Dermis blood vessel endothelial cell (primary cell): ENCODE measurements at regions not wholly inside any gene's neighbourhood (a gene's known extent, or its start where the extent isn't known, plus 50 kb on each side); places are given as distances from the start of the nearest gene placed in this dataset.
"Not testable (repeated sequence)": the region's sequence is repeated elsewhere in the genome, so short reads cannot be mapped to it uniquely, and the experiment has no call there.

ENCODE experiments used
- DNase-seq: peaks from one replicate; pipeline ENCODE4 v3.0.0; 2010

DNA sequence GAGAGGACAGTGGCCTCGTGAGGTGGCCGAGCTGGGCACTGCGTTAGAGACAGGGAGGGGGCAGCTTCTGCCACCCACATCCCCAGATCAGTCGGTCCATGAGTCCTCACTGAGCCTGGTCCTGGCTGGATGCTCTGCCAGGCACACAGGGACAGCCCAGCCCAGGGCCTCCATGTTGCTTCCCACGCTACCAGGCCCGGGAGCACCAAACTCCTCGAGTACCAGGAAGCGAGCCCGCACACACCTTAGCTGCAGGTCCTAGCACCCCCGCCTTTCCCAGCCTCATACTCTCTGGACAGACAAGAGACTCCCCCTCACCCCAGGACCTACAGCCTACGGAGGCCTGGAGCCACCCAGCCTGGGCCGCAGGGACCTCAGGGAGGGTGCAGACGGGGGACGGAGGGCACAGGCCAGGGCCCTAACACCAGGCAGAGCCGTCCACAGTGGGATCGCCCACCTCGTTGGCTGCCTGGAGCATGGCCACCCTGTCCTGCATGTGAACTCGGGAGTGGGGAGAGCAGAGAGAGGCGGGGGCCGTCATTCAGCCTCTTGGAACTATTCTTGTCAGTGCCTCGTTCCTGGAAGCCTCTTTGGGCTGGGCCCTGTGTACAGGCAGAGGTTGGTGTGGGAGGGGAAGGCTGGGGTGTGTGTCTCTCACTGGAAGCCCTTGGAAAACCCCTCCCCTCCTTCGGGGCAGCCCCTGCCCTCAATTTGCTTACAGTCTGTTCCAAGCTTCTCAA is 90.9 kb upstream of the RUNX3 start:
- no peak for DNase-seq

- no peak for DNase-seq
Measured at GRCh38 chr1:25020173-25020845, 90.2 kb upstream of the RUNX3 start.

- DNase-seq, result no peak
Measured at GRCh38 chr1:25019337-25020172, 89.5 kb upstream of the RUNX3 start.

GRCh38 chr1:25018943-25019336 is 88.9 kb upstream of the RUNX3 start:
- no peak for DNase-seq

DNA sequence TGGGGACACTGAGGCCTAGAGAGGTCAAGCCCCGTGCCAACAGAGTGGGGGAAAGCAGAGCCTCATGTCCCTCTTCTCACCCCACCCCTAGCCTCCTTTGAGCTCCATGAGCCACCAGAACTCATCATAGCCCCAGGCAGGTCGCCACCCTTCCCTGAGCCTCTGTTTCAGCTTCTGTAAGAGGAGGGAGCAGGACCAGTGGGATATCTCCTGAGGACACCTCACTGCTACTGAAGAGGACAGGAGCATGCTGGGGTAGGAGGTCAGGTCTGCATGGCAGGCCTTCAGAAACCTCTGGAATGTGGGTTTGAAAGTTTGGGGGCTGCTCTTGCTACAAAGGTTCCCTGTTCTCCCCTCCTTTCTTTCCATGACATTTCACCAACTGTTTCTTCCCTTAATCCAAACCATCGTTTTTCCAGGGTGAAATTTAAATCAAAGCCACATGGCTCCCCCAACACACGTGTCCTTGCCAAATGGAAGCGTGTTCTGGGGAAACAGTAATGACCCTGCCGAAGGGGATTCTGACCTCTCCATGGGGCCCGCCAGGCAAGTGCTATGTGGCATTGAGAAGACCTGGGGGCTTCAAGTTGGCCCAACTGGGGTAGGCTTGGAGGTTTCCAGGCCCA is 88.1 kb upstream of the RUNX3 start:
- no peak for DNase-seq

GRCh38 chr1:25017436-25018109 is 87.5 kb upstream of the RUNX3 start:
- DNase-seq, result peak; percentile 19

DNA sequence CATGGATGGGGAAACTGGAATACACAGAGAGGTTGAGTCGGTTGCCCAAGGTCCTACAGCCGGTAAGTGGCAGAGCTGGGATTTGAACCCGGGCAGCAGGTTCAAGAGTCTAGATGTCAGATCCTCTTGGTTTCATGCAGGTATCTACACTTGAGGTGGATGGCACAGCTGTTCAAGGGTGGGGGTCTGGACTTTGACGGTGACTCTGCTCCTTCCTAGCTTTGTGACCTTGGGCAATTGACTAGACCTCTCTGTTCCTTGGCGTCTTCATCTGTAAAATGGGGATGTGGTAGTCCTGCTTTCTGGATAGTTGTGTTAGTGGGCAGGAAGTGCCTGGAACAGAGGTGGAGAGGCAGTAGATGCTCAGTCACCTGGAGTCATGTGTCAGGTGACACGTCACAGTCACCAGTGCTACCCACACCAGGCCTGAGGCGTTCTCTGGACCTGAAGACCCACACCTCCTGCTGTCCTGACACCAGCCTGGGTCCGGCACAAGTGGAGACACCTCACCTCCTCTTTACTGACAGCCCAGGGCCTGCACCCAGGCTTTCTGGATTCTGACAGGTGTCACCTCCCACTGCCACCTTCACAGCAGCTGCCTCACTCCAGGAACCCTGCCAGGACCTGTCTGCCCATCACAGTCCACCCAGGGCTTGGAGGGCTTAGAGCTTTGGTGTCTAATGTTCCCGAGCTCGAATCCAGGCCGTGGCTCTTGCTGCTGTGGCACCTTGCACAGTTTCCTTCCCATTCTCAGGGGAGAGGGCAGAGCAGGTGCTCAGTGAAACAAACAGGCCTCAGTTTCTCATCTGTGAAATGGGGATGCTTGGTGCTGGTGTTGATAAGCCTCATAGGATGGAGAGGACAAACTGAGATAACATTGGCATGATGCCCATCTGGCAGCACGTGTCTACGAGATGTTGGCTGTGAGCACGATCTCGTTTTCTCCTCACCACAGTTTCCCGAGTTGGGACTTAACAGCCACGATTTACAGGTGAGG is 83.2 kb upstream of the RUNX3 start:
- no peak for DNase-seq

- DNase-seq, result no peak
Measured at GRCh38 chr1:25011943-25012638, 82.0 kb upstream of the RUNX3 start.

DNA sequence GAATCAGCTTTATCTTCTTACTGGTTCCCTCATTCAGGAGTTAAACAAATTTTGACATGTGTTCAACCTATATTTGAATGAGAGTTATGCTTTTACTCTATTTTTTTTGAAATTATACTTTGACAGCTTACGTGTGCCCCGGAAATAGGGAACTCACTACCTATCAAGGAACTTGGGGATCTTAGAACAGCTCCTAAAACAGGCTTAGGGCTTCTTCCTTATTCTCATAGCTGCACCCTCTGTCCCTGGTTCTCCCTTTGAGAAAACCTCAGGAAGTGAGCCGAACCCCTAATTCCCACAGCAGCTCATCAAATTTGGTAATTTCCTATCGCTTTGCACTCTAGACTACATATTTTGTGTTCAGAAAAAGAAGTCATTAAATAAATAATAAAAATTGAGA is 81.2 kb upstream of the RUNX3 start:
- DNase-seq, result no peak

GRCh38 chr1:25009671-25010262 is 79.7 kb upstream of the RUNX3 start:
- no peak for DNase-seq

DNA sequence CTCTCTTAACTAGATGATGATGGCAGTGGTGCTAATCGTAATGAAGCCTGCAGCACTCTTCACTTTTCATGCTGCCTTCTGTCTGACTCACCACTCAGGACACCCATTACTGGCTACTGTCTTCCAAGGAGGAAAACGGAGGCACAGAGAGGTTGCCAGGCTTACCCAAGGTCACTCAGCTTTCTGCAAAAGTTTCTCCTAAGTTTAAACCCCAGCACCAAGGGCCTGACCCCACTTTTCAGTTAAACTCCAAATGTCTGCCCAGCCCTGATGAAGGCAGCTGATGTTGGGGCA is 78.1 kb upstream of the RUNX3 start:
- DNase-seq, result no peak

DNA sequence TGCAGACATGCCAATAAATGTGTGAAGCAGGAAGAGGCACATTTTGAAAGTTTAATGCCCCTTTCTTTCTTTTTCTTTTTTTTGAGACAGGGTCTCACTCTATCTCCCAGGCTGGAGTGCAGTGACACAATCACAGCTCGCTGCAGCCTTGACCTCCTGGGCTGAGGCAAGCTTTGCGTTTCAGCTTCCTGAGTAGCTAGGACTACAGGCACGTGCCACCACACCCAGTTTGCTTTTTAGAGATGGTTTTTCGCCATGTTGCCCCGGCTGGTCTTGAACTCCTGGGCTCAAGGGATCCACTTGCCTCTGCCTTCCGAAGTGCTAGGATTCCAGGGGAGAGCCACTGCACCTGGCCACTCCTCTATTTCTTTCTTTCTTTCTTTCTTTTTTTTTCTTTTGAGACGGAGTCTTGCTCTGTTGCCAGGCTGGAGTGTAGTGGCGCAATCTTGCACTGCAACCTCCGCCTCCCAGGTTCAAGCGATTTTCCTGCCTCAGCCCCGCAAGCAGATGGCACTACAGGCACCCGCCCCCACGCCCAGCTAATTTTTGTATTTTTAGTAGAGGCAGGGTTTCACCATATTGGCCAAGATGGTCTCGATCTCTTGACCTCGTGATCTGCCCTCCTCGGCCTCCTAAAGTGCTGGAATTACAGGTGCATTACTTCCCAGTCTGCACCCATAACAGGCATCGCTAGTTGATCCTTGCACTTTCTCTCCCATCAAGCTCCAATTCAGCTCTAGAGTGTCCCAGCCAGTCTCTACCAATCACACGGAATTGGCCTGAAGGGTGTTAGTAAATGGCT is 77.5 kb upstream of the RUNX3 start:
- not testable (repeated sequence) for DNase-seq

GRCh38 chr1:25006770-25007169 is 76.7 kb upstream of the RUNX3 start:
- no peak for DNase-seq

- DNase-seq, result no peak
Measured at GRCh38 chr1:25004355-25004754, 74.3 kb upstream of the RUNX3 start.

DNA sequence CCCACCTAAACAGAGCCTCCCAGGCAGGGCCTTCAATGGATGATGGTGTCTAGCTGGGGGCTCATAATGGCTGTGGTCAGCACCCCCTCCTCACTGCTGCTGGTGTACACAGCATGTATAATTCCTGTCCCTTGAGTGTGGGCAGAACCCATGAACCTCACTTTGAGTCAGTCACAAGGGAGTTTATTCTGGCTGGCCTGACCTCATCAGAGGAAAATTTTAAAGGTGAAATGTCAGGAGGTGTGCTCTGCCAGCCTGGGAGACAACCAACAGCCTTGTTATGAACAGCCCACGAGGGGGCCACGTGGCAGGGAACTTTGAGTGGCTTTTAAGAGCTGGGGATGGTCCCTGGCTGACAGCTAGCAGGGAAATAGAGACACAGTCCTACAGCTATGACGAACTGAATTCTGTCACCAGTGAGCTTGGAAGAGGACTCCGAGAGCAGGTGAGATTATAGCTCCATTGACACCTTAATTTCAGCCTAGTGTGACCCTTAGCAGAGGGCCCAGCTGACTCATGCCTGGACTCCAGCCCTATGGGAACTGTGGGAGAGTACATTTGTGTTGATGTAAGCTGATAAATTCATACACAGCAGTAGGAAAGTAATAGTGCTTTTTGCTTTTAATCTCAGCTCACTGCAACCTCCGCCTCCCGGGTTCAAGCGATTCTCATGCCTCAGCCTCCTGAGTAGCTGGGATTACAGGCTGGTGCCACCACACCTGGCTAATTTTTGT is 73.5 kb upstream of the RUNX3 start:
- DNase-seq, result no peak

DNA sequence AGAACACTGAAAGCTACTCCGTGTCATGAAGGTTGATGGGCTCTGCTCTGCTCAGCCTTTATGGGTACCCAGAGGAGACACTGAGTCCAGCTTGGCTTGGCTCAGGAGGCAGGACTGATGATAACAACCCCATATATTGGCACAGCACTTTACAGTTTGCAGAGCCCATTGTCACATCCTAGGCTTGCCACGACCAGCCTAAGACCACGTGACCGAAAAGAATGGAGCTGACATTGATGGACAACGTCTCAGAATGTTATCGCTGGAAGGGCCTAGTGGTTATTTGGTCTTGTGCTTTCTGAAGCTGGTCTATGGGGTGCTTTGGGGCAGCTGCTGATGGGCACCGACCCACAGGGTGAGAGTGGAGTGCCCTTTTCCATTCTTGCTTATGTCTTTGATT is 72.9 kb upstream of the RUNX3 start:
- no peak for DNase-seq

GRCh38 chr1:25001125-25001915 is 71.2 kb upstream of the RUNX3 start:
- no peak for DNase-seq

DNA sequence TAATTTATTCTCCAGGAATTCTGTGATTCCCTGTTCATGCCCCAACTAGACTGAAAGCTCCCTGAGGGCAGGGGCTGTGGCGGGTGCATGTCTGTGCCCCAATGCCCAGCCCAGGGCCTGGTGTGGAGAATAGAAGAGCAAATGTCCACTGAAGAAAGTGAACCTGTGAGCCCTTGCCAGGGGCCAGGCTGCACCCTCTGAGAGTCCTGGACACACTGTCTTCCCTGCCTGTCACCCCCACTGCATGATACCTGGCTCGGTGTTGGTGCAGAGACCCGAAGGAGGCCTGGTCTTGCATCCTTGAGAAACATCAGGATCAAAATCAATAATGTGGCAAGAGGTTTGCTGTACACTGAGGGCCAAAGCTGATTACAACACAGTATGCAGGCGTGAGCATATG is 69.8 kb upstream of the RUNX3 start:
- no peak for DNase-seq
